Spleen (tissue), 11 donors: ENCODE measurements at regions not wholly inside any gene's neighbourhood (a gene's known extent, or its start where the extent isn't known, plus 50 kb on each side); places are given as distances from the start of the nearest gene placed in this dataset.

Experiments
- DNase-seq: peaks from one replicate; pipeline ENCODE4 v3.0.0-alpha.2; 2020
- H3K27ac ChIP-seq, 8 donors: fragments of 200-600 bp; sonication (generic) in 7 of 8; 1 replicate in 4 of 8; 2 replicates in 4 of 8; pipeline versions ENCODE4 v1.5.0 to v1.8.0; 2016 to 2021; ENCODE audit warnings: inconsistent platforms in 4 of 8, mild to moderate bottlenecking in 4 of 8, moderate library complexity in 1 of 8
- H3K27me3 ChIP-seq, 7 donors: fragments of 200-600 bp; sonication (generic) in 6 of 7; replicated peaks in 1 of 7; 1 replicate in 4 of 7; 2 replicates in 3 of 7; pipeline versions ENCODE4 v1.5.0 to v1.8.0; 2016 to 2021; ENCODE audit warnings: inconsistent platforms in 3 of 7, mild to moderate bottlenecking in 1 of 7
- H3K36me3 ChIP-seq, 6 donors: fragments of 200-600 bp; sonication (generic) in 5 of 6; 1 replicate in 4 of 6; 2 replicates in 2 of 6; pipeline versions ENCODE4 v1.5.0 to v1.8.0; 2016 to 2021; ENCODE audit warnings: inconsistent platforms in 2 of 6
- H3K4me1 ChIP-seq, 6 donors: fragments of 200-600 bp; sonication (generic) in 5 of 6; 1 replicate in 3 of 6; 2 replicates in 3 of 6; pipeline versions ENCODE4 v1.5.0 to v1.8.0; 2016 to 2021; ENCODE audit warnings: inconsistent platforms in 3 of 6
- H3K4me3 ChIP-seq, 8 donors: fragments of 200-600 bp; sonication (generic) in 7 of 8; 1 replicate in 4 of 8; 2 replicates in 4 of 8; pipeline versions ENCODE4 v1.5.0 to v1.8.0; 2016 to 2021; ENCODE audit warnings: inconsistent platforms in 4 of 8, mild to moderate bottlenecking in 4 of 8, moderate library complexity in 2 of 8
- H3K9me3 ChIP-seq, 8 donors: fragments of 200-600 bp; sonication (generic) in 7 of 8; 1 replicate in 4 of 8; 2 replicates in 4 of 8; pipeline versions ENCODE4 v1.5.0 to v1.8.0; 2016 to 2021; ENCODE audit warnings: inconsistent platforms in 4 of 8
- CTCF ChIP-seq, 11 experiments: fragments of 200-600 bp in 7 of 11; fragments of 450-650 bp in 4 of 11; sonication (generic) in 4 of 11; IDR thresholded peaks in 8 of 11; conservative IDR thresholded peaks in 3 of 11; 1 replicate in 7 of 11; 2 replicates in 4 of 11; pipeline versions ENCODE4 v1.4.0 to v1.8.0; 2016 to 2021; ENCODE audit warnings: antibody characterized with exemption in 11 of 11, inconsistent platforms in 4 of 11, mild to moderate bottlenecking in 1 of 11
- POLR2A ChIP-seq, 3 donors: fragments of 450-650 bp; IDR thresholded peaks; one replicate each; pipeline ENCODE4 v1.5.1; 2017; ENCODE audit warnings: antibody characterized with exemption in 3 of 3, mild to moderate bottlenecking in 1 of 3
- POLR2AphosphoS5 ChIP-seq, 3 donors: sonication (generic); formaldehyde crosslinking; IDR thresholded peaks; one replicate each; pipeline ENCODE4 v1.5.1; 2017; ENCODE audit warnings: antibody characterized with exemption in 3 of 3
- WGBS, 5 donors: extraction: QIAGEN DNeasy Blood & Tissue Kit in 3 of 5; methylation state at CpG; one replicate each; pipeline versions ENCODE4 v1.1.5 to v1.1.7; 2013 to 2018; 5-methylcytosine and 5-hydroxymethylcytosine counted together
- intact Hi-C: fragments of 100-400 bp; cut with DNase I; formaldehyde crosslinking; loops from one replicate; pipeline ENCODE4 v1.15.0; 2023; ENCODE audit warnings: low total_unique reads
- donor health status: healthy with polysubstance abuse.
- donor health status: DM: no; HTN: no; CAD: no; lungs with moderate emphysema.
- donor health status: DM: no; HTN: no; CAD: no.
- donor health status: Bipolar disorder and iron deficiency.
- donor health status: healthy.
- donor health status: DM: no; HTN: no; CAD: no.
- donor health status: DM: yes; HTN: yes; CAD: no.

GRCh38 chr16:27726621-27727261 is 176.8 kb downstream of the KATNIP start:
- no peak overlapping the region for H3K27ac ChIP-seq
- no peak for TF ChIP-seq POLR2AphosphoS5 (IDR thresholded peaks at IDR 0.05)
- WGBS, 5 donors: 92 to 97% (median 94%) methylated on average over 11 of the region's 11 CpGs

GRCh38 chr16:27727941-27728340 is 178.0 kb downstream of the KATNIP start:
- intact Hi-C loops: no loop called here
- Histone ChIP-seq H3K4me3 (no peak overlapping the region), H3K27ac (no peak overlapping the region), H3K4me1 (peaks cover 0 to 21% (median 3%) of the 10 kb centered on the region in 6 donors), H3K9me3 (no peaks in the 10 kb centered on the region), H3K36me3 (peaks cover 0 to 88% (median 6%) of the 10 kb centered on the region in 6 donors), H3K27me3 (no peaks in the 10 kb centered on the region)
- TF ChIP-seq POLR2A (IDR thresholded peaks at IDR 0.05) (no peak), POLR2AphosphoS5 (IDR thresholded peaks at IDR 0.05) (no peak), CTCF (IDR thresholded peaks at IDR 0.05 in 8 of 11, conservative IDR thresholded peaks at IDR 0.05 in 3 of 11) (no peak)
- DNase-seq: no peak
- 95 to 99% (median 97%) methylated on average over 6 of the region's 6 CpGs for WGBS, 5 donors

More at GRCh38 chr16:27726621-27727261, 176.8 kb downstream of the KATNIP start:
- Histone ChIP-seq H3K36me3 (peaks cover 0 to 88% (median 8%) of the 10 kb centered on the region in 6 donors), H3K4me3 (no peak overlapping the region), H3K27me3 (no peaks in the 10 kb centered on the region), H3K4me1 (peaks cover 0 to 33% (median 5%) of the 10 kb centered on the region in 6 donors), H3K9me3 (no peaks in the 10 kb centered on the region)
- intact Hi-C loops: no loop called here
- no peak for DNase-seq

GRCh38 chr16:27728691-27729090 is 178.7 kb downstream of the KATNIP start:
- H3K4me1 ChIP-seq: peaks cover 0 to 15% (median 3%) of the 10 kb centered on the region in 6 donors
- intact Hi-C loops: no loop called here
- no peak for TF ChIP-seq POLR2A (IDR thresholded peaks at IDR 0.05)
- no peak for TF ChIP-seq POLR2AphosphoS5 (IDR thresholded peaks at IDR 0.05)
- TF ChIP-seq CTCF (IDR thresholded peaks at IDR 0.05 in 8 of 11, conservative IDR thresholded peaks at IDR 0.05 in 3 of 11): no peak
- WGBS, 5 donors: 91 to 98% (median 96%) methylated on average over 3 of the region's 3 CpGs
- DNase-seq: no peak
- H3K36me3 ChIP-seq: peaks cover 0 to 84% (median 6%) of the 10 kb centered on the region in 6 donors
- H3K27me3 ChIP-seq: no peaks in the 10 kb centered on the region
- no peak overlapping the region for H3K4me3 ChIP-seq
- no peak overlapping the region for H3K27ac ChIP-seq
- H3K9me3 ChIP-seq: no peaks in the 10 kb centered on the region

GRCh38 chr16:27729516-27730304 is 179.8 kb downstream of the KATNIP start:
- DNase-seq: no peak
- Histone ChIP-seq H3K4me1 (peaks cover 0 to 15% (median 3%) of the 10 kb centered on the region in 6 donors), H3K9me3 (no peaks in the 10 kb centered on the region), H3K36me3 (peaks cover 0 to 77% (median 6%) of the 10 kb centered on the region in 6 donors), H3K4me3 (no peak overlapping the region), H3K27me3 (no peaks in the 10 kb centered on the region), H3K27ac (no peak overlapping the region)
- intact Hi-C loops: no loop called here
- 30 to 47% (median 39%) methylated on average over 10 of the region's 10 CpGs for WGBS, 5 donors
- no peak for TF ChIP-seq POLR2AphosphoS5 (IDR thresholded peaks at IDR 0.05)
- no peak for TF ChIP-seq CTCF (IDR thresholded peaks at IDR 0.05 in 8 of 11, conservative IDR thresholded peaks at IDR 0.05 in 3 of 11)
- TF ChIP-seq POLR2A (IDR thresholded peaks at IDR 0.05): no peak
